ENCODE measurements at regions not wholly inside any gene's neighbourhood (a gene's known extent, or its start where the extent isn't known, plus 50 kb on each side); places are given as distances from the start of the nearest gene placed in this dataset.

DNA sequence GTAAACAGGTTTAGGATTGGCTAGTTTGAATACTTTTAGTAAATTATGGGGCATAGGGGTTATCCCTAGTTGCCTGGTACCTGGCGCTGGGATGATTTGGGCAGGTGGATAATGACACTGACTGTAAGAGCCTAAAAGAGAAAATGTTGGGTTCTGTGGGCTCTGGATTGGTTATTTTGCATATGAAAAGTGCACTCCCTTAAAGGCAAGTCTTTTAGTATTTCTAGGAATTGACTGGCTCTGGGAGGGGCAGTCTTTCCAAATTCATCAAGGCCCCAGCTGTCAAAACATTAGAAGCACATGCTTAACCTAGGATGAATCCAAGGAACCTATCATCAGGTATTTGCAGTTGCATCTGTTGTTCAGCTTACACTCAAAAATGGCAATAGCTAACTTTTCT, 454.6 kb upstream of the SORCS1 start:
- ATAC-seq = no peak
- intact Hi-C loops (cut with DNase I) = no loop called here
- DNase-seq (ENCODE audit: missing footprints) = no peak

DNA sequence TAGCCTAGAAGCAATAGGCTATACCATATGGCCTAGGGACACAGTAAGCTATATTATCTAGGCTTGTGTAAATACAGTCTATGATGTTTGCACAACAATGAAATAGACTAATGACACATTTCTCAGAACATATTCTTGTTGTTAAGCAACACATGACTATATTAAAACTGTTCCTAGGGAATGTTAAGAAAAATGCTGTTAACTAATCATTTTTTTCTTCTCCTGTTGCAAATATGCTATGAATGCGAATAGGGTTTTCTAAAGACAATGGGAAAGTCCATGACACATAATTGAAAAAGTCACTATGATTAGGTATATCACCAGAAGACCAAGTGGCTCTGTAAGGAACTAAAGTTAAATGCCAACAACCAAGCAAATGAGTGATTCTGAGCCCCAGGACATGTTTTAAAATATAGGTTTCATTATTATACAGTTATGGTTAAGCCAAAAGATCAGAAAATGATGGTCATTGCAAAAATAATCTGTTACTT, 454.0 kb upstream of the SORCS1 start:
- ATAC-seq = no peak
- intact Hi-C loops (cut with DNase I) = no loop called here
- no peak for DNase-seq (ENCODE audit: missing footprints)

DNA sequence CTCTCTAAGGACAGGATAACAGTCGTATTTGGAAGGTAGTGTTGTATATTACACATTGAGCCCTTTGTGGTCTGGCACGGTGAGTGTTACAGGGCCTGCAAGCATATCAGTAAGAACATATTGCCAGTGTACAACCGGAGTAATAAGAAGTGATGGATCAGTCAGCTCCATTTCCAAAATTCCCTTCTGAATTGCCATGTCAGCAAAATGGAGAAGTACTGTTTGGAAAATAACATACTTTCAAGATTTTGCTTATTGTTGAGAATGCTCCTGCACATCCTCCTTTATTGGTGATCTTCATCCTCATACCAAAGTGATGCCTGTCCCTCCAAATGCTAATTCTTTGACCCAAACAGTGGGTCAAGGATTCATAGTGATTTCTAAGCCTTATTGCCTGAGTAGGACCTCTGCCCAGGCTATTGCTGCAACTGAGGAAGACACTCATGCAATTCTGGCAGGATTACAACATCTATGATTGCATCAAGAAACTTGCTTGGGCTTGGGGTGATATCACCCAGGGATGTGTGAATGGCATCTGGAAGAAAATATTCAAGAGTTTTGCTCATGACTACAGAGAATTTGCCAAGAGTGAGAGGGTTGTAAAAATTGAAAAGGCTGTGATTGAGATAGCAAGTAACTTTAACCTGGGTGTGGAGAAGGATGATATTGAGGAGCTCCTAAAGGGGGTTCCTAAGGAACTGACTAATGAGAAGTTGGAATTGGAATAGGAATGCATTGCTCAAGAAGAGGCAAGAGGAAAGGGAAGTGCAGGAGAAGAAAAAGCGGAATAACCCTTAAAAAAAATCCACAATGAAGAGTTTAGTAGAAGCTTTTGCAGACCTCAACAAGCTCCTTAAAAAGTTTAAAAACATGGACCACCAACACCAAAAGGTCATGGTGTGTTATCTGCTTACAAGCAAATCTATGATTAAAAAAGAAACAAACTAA, 452.2 kb upstream of the SORCS1 start:
- ATAC-seq = no peak
- intact Hi-C loops (cut with DNase I) = no loop called here
- no peak for DNase-seq (ENCODE audit: missing footprints)

DNA sequence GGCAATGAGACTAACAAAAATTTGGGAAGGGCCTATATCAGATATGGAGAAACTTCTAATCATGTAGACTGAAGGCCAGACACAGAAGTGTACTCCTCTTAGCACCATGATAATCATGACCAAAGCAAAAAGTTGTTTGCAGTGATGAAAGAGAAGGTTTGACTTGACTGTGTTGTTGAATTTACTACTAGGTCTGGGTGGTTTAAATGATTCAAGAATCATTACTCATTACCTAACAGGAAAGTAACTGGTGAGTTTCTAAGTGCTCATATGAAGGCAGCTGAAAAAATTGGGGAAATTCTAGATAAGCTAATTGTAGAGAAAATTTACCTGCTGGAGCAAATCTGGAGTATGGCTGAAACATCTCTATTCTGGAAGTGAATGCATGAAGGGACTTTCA, 451.5 kb upstream of the SORCS1 start:
- intact Hi-C loops (cut with DNase I) = no loop called here
- no peak for DNase-seq (ENCODE audit: missing footprints)
- ATAC-seq = no peak

DNA sequence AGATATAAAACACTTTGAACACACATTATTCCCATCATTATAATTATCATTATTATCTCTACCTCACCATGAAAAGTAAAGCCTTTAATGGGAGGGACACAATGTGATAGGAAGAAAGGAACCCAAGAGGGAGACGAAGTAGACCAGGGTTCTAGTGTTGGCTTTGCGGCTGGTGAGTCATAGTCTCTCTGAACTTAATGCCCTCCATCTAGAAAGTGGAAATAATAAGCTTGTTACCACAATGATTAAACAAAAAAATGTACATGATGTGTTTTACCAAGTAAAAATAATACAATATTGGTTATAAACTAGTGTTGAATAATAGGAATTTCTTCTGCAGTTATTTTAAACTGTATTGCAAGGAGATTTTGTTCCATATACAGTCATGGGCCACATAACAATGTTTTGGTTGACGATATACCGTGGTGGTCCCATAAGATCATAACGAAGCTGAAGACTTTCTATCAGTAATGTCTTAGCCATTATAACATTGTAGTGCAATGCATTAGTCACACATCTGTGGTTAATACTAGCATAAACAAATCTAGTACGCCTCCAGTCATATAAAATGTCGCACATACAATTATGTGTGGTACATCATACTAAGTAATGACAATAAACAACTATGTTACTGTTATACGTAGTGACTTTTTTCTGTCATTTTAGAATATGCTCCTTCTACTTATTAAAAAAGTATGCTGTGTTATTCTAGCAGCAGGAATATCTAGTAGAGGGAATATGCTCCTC, 450.6 kb upstream of the SORCS1 start:
- DNase-seq (ENCODE audit: missing footprints) (no peak), ATAC-seq (no peak)
- intact Hi-C loops (cut with DNase I) = no loop called here

DNA sequence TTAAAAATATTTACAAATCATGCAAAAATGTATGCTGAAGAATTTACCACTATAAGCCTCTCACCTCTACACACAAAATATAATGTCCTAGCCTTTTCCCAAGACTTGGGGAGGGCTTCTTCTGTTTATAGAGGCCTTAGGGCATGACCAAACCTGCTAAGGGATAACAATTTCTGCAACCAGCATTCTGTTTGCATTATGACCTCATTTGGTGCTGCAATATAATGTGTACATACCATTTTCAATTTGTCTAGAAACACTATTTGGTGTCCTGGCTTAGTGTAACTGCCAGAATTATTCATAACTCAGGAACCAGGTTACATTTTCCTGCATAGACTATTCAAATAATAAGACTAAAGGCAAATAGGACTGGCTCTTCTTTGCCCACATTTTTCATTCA, 446.6 kb upstream of the SORCS1 start:
- DNase-seq (ENCODE audit: missing footprints) = no peak
- intact Hi-C loops (cut with DNase I) = no loop called here
- no peak for ATAC-seq

DNA sequence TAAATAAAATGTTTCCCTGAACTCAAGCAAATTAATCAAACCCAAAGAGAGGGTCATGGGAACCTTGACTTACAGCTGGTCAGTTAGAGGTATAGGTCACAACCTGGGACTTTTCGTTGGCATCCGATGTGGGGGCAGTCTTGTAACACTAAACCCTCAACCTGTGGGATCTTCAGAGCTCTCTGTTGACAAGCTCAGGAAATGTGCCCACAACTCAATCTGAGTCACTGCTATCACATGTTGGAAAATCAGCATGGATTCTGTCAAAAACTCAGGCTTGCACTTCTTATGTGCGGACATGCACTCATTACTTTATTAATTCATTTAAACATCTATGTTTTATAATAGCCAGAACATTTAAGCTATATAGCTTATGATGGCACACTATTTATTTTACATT, 424.6 kb upstream of the SORCS1 start:
- ATAC-seq (no peak), DNase-seq (ENCODE audit: missing footprints) (no peak)
- intact Hi-C loops (cut with DNase I) = no loop called here

DNA sequence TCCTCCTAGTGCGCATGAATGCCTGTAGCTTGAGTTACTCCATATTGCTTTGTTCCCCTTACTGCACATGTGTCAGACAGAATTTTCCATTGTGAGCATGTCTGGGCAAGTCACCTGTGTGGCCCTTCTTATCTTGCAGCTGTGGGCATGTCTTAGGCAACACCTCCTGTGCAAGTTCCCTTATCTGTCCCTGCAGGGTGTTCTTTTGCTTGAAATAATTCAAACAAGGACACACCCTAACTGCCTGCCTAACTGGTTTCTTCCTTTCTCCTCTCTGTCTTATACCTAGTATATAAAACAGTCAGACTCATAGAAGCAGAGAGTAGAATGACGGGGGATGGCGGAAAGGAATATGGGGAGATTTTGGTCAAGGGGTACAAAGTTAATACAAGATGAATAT, 421.1 kb upstream of the SORCS1 start:
- intact Hi-C loops (cut with DNase I) = no loop called here
- DNase-seq (ENCODE audit: missing footprints) (no peak), ATAC-seq (no peak)

DNA sequence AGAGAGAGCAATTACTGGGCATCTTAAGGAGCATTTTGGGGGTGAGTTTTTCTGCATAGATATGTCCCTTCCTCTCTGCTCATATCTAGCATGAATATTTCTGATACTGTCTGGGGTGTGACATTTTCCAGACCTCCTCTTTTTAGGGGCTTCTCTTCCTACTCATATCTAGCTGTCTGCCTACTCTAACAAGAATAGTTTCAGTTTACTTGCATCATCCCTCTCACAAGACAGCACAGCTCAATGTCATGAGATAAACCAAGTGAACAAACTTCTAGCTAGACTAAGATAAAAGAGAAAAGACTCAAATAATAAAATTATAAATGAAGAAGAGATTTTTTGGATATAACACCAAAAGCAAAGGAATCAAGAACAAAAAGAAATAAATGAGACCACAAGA, 419.5 kb upstream of the SORCS1 start:
- DNase-seq (ENCODE audit: missing footprints) = no peak
- intact Hi-C loops (cut with DNase I) = no loop called here
- no peak for ATAC-seq

DNA sequence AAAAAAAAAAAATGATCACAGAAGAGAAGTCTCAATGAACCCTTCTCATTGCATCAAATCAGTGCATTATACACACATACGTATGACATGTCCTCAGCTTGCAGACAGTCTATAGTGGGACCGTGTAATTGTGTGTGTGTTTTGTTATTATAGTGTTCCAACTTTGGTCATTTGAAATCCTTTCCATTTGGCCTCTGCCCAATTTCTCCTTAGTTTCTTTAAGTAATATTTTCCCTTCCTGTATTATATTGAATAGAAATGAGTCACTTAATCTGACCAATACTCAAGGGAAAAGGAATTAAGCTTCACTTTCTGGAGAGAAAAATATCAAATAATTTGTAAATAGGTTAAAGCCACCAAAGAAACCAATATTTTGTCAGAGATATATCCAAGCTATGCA, 415.5 kb upstream of the SORCS1 start:
- DNase-seq (ENCODE audit: missing footprints) (no peak), ATAC-seq (no peak)
- intact Hi-C loops (cut with DNase I) = no loop called here

DNA sequence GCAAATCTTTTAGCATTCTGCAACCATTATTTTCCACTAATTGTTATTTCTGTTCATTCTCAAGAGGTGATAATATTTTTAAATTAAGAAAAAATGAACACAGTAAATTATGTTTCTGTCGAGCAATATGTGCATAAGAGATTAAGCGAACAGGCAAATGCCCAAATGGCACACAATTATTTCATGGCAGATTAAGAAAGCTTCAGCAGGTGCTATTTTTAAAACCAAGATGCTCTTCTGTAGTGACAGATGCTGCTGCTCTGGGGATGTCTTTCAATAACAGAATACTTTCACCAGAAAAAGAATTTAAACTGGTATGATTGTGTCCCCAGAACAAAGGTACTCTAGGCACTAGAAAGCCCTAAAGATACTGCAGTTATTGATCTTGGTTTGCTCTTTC, 412.7 kb upstream of the SORCS1 start:
- intact Hi-C loops (cut with DNase I) = no loop called here
- DNase-seq (ENCODE audit: missing footprints) = no peak
- ATAC-seq = no peak

DNA sequence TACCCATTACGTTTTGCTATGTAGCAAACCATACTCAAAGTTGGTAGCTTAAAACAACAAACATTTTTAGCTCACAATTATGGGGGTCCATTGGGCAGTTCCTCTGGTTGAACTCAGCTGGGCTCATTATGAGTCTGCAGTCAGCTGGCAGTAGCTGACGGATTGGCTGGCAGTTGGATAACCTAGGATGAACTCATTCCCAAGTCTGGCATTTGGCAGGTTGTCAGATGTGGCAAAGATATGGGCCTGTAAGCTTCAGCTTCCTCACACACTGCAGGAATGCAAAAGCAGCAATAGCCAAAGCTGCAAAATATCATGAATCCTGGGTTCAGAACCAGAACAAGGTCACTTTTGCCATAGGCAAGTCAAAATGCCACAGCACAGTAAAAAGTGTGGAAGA, 412.2 kb upstream of the SORCS1 start:
- intact Hi-C loops (cut with DNase I) = no loop called here
- ATAC-seq (peak; percentile 62), DNase-seq (ENCODE audit: missing footprints) (no peak)

DNA sequence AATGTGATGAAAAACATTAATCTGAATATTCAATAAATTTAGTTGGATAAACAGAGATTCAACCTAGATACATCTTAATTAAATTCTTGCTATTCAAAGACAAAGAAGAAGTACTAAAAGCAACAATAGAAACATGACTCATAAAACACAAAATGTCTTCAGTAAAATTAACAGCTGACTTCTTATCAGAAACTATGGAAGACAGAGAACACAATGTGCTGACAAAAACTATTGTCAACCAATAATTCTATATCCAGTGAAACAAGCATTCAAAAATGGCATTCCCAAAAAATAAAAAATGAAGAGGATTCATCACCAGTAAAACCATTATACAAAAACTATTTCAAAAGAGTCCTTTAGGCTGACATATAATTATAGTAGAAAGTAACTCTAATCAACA, 400.5 kb upstream of the SORCS1 start:
- intact Hi-C loops (cut with DNase I) = loop anchor here (10.0 kb wide), 1 partner anchor 50 kb away; no protein-coding TSS in a partner anchor
- ATAC-seq = no peak
- DNase-seq (ENCODE audit: missing footprints) = no peak

DNA sequence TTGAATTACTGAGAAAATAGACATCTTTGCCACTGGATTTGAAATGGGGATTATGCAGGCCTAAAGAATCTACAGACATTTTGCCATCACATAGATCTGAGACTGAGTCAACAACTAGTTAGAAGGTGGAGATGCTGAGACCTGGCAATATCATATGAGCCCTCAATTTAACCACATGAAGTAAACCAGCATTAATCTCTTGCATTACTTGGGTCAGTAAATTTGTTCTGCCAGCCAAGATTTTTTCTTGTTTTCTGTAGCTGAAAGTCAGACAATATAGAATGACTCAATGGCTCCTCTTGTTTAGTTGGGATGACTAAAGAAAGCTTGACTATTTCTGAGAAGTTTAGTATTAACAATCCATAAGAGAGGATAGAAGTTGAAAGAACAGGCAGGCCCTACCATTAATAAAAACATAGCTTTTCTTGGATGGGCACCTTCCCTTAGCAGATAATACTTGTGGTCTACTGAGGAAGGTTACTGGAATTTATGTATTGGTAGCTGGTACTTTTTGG, 396.7 kb upstream of the SORCS1 start:
- intact Hi-C loops (cut with DNase I) = loop anchor here (10.0 kb wide), 1 partner anchor 46 kb away; no protein-coding TSS in a partner anchor
- ATAC-seq (no peak), DNase-seq (ENCODE audit: missing footprints) (no peak)

DNA sequence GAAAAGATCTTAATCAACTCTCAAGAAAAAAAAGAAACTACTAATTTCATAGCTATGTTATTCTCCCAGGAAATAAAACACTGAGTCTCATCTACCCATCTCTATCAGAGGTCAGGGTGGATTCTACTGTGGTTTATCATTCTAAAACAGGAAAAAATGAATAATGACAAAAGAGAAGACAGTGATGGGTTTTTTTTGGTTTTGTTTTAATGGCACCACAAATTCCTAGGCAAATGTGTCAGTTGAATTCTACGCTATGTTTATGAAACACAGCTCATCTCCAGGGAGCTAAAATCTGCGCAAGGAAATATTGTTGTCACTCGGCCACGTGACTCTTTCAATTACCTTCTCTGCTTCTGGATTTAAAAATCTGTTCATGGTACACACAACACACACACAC, 393.4 kb upstream of the SORCS1 start:
- intact Hi-C loops (cut with DNase I) = no loop called here
- no peak for DNase-seq (ENCODE audit: missing footprints)
- ATAC-seq = no peak

DNA sequence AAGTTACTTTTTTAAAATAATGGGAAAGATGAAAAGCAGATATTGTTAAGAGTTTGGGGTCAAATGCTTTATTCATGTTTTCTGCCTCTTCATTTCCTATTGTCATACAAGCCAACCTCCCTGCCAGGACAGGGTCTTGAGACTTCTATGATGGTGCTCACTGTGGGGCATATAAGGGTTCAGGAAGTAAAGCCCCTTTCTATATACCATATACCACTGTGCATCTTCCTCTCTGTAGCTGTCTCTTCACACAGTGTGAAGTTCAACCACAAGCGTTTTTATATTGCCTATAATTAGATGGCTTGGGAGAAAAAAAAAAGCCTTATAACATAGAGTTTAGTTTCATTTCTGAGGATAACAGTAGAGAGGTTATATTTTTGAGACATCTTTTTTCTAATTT, 389.8 kb upstream of the SORCS1 start:
- intact Hi-C loops (cut with DNase I) = no loop called here
- ATAC-seq = no peak
- DNase-seq (ENCODE audit: missing footprints) = no peak

DNA sequence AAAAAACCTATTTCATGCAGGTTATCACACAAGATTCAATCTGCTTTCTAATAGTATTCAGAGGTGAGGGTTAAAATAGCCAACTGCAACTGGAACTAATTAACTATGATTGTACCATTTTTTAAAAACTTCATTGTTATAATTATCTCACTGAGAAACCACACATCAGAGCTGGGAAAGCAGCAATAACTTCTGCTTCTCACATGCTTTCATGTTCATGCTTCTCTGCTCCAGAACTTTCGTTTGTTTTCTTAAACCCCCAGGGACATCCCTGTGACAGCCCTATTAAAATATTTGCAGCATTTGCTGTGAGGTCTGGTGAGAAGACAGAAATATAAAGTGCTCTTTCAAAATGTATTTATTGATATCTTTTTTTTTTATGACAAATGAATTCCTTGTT, 389.0 kb upstream of the SORCS1 start:
- intact Hi-C loops (cut with DNase I) = no loop called here
- no peak for ATAC-seq
- DNase-seq (ENCODE audit: missing footprints) = no peak

DNA sequence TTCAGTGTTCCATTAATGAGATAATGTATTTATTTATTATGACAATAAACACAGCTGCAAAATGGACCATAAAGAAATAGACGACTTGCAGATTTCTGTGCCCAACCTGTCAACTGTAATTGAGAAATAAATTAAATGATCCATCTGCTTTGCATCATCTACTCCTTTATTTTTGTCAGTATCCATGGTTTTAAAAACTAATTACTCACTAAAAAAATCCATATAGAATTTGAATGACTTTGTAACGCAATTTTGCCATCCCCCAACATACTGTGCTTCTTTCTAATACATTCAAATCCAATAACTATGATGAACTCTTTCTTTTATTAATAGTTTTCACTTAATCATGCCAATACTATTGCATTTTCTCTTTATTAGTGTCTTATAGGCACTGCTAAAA, 388.5 kb upstream of the SORCS1 start:
- ATAC-seq = no peak
- intact Hi-C loops (cut with DNase I) = no loop called here
- DNase-seq (ENCODE audit: missing footprints) = no peak

DNA sequence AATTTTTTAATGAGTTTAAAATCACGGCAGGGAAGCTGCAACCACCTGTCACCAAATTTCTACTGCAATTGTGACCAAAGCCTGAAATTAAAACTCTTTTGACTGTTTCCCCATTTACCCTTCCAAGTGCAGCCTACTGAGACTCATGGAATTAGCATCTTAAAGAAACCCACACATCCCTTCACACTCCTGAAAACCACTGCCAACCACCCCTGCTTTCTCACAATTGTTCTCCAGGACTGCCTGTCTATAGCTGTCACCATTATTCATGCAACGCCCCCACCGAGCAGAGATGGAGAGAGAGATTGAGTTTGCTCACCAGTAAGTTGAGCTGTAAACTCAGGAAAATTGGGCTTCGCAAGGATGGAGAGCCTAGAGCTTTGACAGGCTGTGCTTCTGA, 383.8 kb upstream of the SORCS1 start:
- ATAC-seq (no peak), DNase-seq (ENCODE audit: missing footprints) (no peak)

DNA sequence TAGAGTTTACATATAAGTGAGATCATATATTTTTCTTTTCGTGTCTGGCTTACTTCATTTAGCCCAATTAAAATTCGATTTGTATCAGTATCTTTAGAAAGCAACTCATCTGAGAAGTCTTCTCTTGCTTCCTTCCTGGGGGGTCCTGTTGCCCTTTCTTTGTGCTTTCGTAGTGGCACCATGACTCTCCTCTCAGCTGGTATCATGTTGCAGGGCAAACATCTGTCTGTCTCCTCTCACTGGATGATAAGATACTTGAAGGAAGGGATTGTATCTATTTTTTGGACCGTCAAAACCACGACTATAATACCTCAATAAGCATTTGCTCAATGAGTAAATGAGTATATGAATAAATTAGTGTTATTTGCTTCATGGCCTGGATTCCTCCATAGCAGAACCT, 382.5 kb upstream of the SORCS1 start:
- DNase-seq (ENCODE audit: missing footprints) = no peak
- intact Hi-C loops (cut with DNase I) = no loop called here
- ATAC-seq = no peak

More for the DNA sequence above, 383.8 kb upstream of the SORCS1 start:
- intact Hi-C loops (cut with DNase I) = no loop called here

Data from Right ventricle myocardium inferior (tissue), 1 donor.